GM12878 (cell line): ENCODE measurements at regions not wholly inside any gene's neighbourhood (a gene's known extent, or its start where the extent isn't known, plus 50 kb on each side); places are given as distances from the start of the nearest gene placed in this dataset.

Source experiments
- ATF2 ChIP-seq: IDR thresholded peaks from 2 replicates; pipeline ENCODE4 v1.6.1; 2012; ENCODE audit warnings: low read length, inconsistent platforms
- CBFB ChIP-seq: IDR thresholded peaks from 2 replicates; pipeline ENCODE4 v1.6.1; 2016; ENCODE audit warnings: antibody characterized with exemption, low read depth
- E2F8 ChIP-seq: fragments of 450-650 bp; IDR thresholded peaks from 2 replicates; pipeline ENCODE4 v1.6.1; 2018; ENCODE audit warnings: mild to moderate bottlenecking, low read depth, moderate library complexity; ENCODE audit not compliant: partially characterized antibody
- EGR1 ChIP-seq, 2 experiments: IDR thresholded peaks; 1 replicate in 1 of 2; 2 replicates in 1 of 2; pipeline ENCODE4 v1.6.1; 2011 to 2012; ENCODE audit warnings: low read depth in 2 of 2, low read length in 2 of 2, borderline replicate concordance in 1 of 2, mild to moderate bottlenecking in 1 of 2, moderate library complexity in 1 of 2
- GATAD2B ChIP-seq: fragments of 450-650 bp; conservative IDR thresholded peaks from 2 replicates; pipeline ENCODE4 v1.6.1; 2017; ENCODE audit warnings: low read depth, mild to moderate bottlenecking, moderate library complexity
- HDAC6 ChIP-seq: fragments of 200-600 bp; sonication (generic); IDR thresholded peaks from one replicate; pipeline ENCODE4 v1.8.0; 2017; ENCODE audit warnings: antibody characterized with exemption; ENCODE audit not compliant: unreplicated experiment
- RELB ChIP-seq: fragments of 450-650 bp; IDR thresholded peaks from 2 replicates; pipeline ENCODE4 v1.6.1; 2017; ENCODE audit warnings: low read depth, mild to moderate bottlenecking, moderate library complexity

DNA sequence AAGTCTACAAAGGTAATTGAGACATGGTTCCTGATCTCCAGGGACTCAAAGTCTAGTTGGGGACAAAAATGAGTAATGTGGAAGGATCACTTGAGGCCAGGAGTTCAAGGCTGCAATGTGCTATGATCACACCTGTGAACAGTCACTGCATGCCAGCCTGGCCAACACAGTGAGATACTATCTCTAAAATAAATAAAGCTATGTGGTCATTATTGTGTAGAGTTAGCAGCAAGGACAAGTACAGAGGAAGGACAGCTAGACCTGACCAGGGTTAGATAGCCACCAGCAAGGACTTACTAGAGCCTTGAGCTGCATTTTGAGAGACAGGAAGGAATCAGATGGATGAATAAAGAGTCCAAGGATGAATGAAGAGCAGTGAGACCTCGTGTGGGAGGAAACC, 166.5 kb downstream of the MINAR1 start (continued):
- TF ChIP-seq ATF2 (no peak), RELB (no peak), E2F8 (no peak), GATAD2B (no peak), HDAC6 (no peak), CBFB (no peak), EGR1 (IDR thresholded peaks at IDR 0.05; ENCODE audit: borderline replicate concordance in 1 of 2, low read depth in 2 of 2, low read length in 2 of 2) (no peak)
